Endothelial cell of umbilical vein (primary cell): ENCODE measurements at regions not wholly inside any gene's neighbourhood (a gene's known extent, or its start where the extent isn't known, plus 50 kb on each side); places are given as distances from the start of the nearest gene placed in this dataset.
"Not testable (repeated sequence)": the region's sequence is repeated elsewhere in the genome, so short reads cannot be mapped to it uniquely, and the experiment has no call there.

Experiments used
- BruUV-seq: library from RNA; stranded (reverse); fragments of 400-500 nt; replicated peaks from 2 replicates; lab custom pipeline; 2021; lab: Mats Ljungman, UMichigan
- CTCF ChIA-PET: fragments of 300-600, 350-600 bp; sonication (Branson Sonifier 250); formaldehyde crosslinking; loops from one replicate; lab custom pipeline; 2021; ENCODE audit warnings: antibody characterized with exemption, inconsistent platforms; lab: Charles Lee
- POLR2A ChIA-PET: fragments of 300-600, 350-600 bp; sonication (Branson Sonifier 250); formaldehyde crosslinking; loops from one replicate; lab custom pipeline; 2021; ENCODE audit warnings: antibody characterized with exemption, inconsistent platforms; lab: Charles Lee
- DNase-seq: peaks from one replicate; pipeline ENCODE4 v3.0.0-alpha.2; 2011; ENCODE audit warnings: low read depth, low spot score
- FAIRE-seq: peaks from 2 replicates; lab custom pipeline; 2011; peaks lifted over from hg19 to GRCh38; lab: Jason Lieb, UNC
- H2AFZ ChIP-seq: 2 replicates; pipeline ENCODE4 v1.6.0; 2012; ENCODE audit warnings: low read depth, low read length, control low read depth, inconsistent platforms
- H3K27ac ChIP-seq: 2 replicates; pipeline ENCODE4 v1.5.1; 2011; ENCODE audit warnings: low read depth, mild to moderate bottlenecking, control low read depth, low read length, moderate library complexity; ENCODE audit not compliant: insufficient read depth
- H3K27me3 ChIP-seq, 2 experiments: 2 replicates each; pipeline versions ENCODE4 v1.6.0 to v1.6.1; 2011; ENCODE audit warnings: low read length in 2 of 2, mixed read lengths in 1 of 2; ENCODE audit not compliant: control insufficient read depth in 2 of 2, insufficient read depth in 2 of 2
- H3K36me3 ChIP-seq, 2 experiments: 2 replicates in 1 of 2; 3 replicates in 1 of 2; pipeline ENCODE4 v1.5.1; 2011; ENCODE audit warnings: low read length in 2 of 2, mild to moderate bottlenecking in 1 of 2, moderate library complexity in 1 of 2; ENCODE audit not compliant: control insufficient read depth in 2 of 2, insufficient read depth in 2 of 2; ENCODE audit errors: extremely low read depth in 1 of 2
- H3K4me1 ChIP-seq: 3 replicates; pipeline ENCODE4 v1.5.1; 2011; ENCODE audit warnings: mild to moderate bottlenecking, low read length; ENCODE audit not compliant: control insufficient read depth, insufficient read depth; ENCODE audit errors: extremely low read depth
- H3K4me2 ChIP-seq: 2 replicates; pipeline ENCODE4 v1.6.1; 2011; ENCODE audit warnings: low read length, control low read depth, mixed read lengths; ENCODE audit not compliant: insufficient read depth
- H3K4me3 ChIP-seq, 3 experiments: fragments of 200-600 bp in 1 of 3; sonication (generic), shearing (Covaris generic) in 1 of 3; replicated peaks in 1 of 3; 2 replicates each; pipeline ENCODE4 v1.5.1; 2011 to 2016; ENCODE audit warnings: control low read depth in 3 of 3, low read length in 3 of 3, mild to moderate bottlenecking in 2 of 3, inconsistent platforms in 1 of 3, low read depth in 1 of 3, moderate library complexity in 1 of 3; ENCODE audit not compliant: insufficient read depth in 1 of 3
- H3K79me2 ChIP-seq: 2 replicates; pipeline ENCODE4 v1.6.0; 2012; ENCODE audit warnings: low read length, inconsistent platforms; ENCODE audit not compliant: control insufficient read depth, insufficient read depth
- H3K9ac ChIP-seq: replicated peaks from 2 replicates; pipeline ENCODE3; 2011; ENCODE audit warnings: low read length, control low read depth; ENCODE audit not compliant: insufficient read depth; ENCODE audit errors: extremely low read depth
- H3K9me1 ChIP-seq: replicated peaks from 3 replicates; pipeline ENCODE4 v1.6.0; 2011; ENCODE audit warnings: mild to moderate bottlenecking, low read length; ENCODE audit not compliant: control insufficient read depth, insufficient read depth; ENCODE audit errors: extremely low read depth
- H3K9me3 ChIP-seq: replicated peaks from 2 replicates; pipeline ENCODE4 v1.5.1; 2012; ENCODE audit warnings: low read length, inconsistent platforms; ENCODE audit not compliant: control insufficient read depth, insufficient read depth
- H4K20me1 ChIP-seq: replicated peaks from 2 replicates; pipeline ENCODE3; 2011; ENCODE audit warnings: mild to moderate bottlenecking, low read length; ENCODE audit not compliant: control insufficient read depth, insufficient read depth; ENCODE audit errors: extremely low read depth
- EZH2 ChIP-seq: IDR thresholded peaks from 2 replicates; pipeline ENCODE4 v1.6.1; 2012; ENCODE audit warnings: borderline replicate concordance, low read depth, mild to moderate bottlenecking, moderate library complexity, low read length, inconsistent platforms; ENCODE audit not compliant: severe bottlenecking
- FOS ChIP-seq: IDR thresholded peaks from 2 replicates; pipeline ENCODE4 v1.6.1; 2011; ENCODE audit warnings: mild to moderate bottlenecking, low read length, moderate library complexity, borderline replicate concordance; ENCODE audit not compliant: insufficient read depth
- GATA2 ChIP-seq: IDR thresholded peaks from 2 replicates; pipeline ENCODE4 v1.7.0; 2011; ENCODE audit warnings: low read depth, mild to moderate bottlenecking, moderate library complexity, mixed read lengths, low read length; ENCODE audit not compliant: insufficient read length, insufficient read depth
- JUN ChIP-seq: IDR thresholded peaks from 2 replicates; pipeline ENCODE4 v1.6.1; 2011; ENCODE audit warnings: borderline replicate concordance, low read depth; ENCODE audit not compliant: insufficient read length, insufficient read depth
- MYC ChIP-seq: IDR thresholded peaks from one replicate; pipeline ENCODE4 v1.6.1; 2011; ENCODE audit warnings: mild to moderate bottlenecking, low read depth, low read length
- POLR2A ChIP-seq: IDR thresholded peaks from 2 replicates; pipeline ENCODE4 v1.6.1; 2012; ENCODE audit warnings: low read depth, mild to moderate bottlenecking, control low read depth, low read length
- POLR2AphosphoS5 ChIP-seq: IDR thresholded peaks from 2 replicates; pipeline ENCODE4 v1.6.1; 2012; ENCODE audit warnings: low read depth, mild to moderate bottlenecking, control low read depth, low read length, moderate library complexity; ENCODE audit not compliant: insufficient read depth
- dilution Hi-C: fragments of 300-500 bp; cut with MboI; formaldehyde crosslinking; loops from one replicate; pipeline ENCODE4 v1.15.0; 2019; ENCODE audit warnings: low sequenced_read_pairs; ENCODE audit not compliant: extremely low pct_ligation_motif_present
- intact Hi-C: fragments of 100-400 bp; cut with micrococcal nuclease; formaldehyde crosslinking; loops from one replicate; pipeline ENCODE4 v1.10.0; 2022
- TF ChIP-seq, protein P1 (sequence below): IDR thresholded peaks from 2 replicates; pipeline ENCODE4 v1.6.1; 2011; ENCODE audit not compliant: insufficient read depth, insufficient read length
- TF ChIP-seq, protein P2 (sequence below), 2 donors: IDR thresholded peaks; 1 replicate in 1 of 2; 2 replicates in 1 of 2; pipeline ENCODE4 v1.5.1; 2011; ENCODE audit warnings: low read length in 2 of 2, mild to moderate bottlenecking in 2 of 2, moderate library complexity in 2 of 2, control low read depth in 1 of 2, inconsistent platforms in 1 of 2, low read depth in 1 of 2; ENCODE audit not compliant: insufficient read depth in 1 of 2; ENCODE audit errors: extremely low read depth in 1 of 2

GRCh38 chr2:15823459-15824396 lies 116.6 kb upstream of the MYCN start:
- Histone ChIP-seq H3K9me1 (no peaks in the 10 kb centered on the region), H3K4me3 (no peak overlapping the region), H3K27me3 (peaks cover 0 to 3% of the 10 kb centered on the region in 2 experiments), H3K27ac (no peak overlapping the region), H3K4me2 (no peak overlapping the region), H3K36me3 (no peaks in the 10 kb centered on the region), H3K9ac (no peak overlapping the region), H4K20me1 (no peaks in the 10 kb centered on the region), H3K79me2 (no peaks in the 10 kb centered on the region), H3K4me1 (no peaks in the 10 kb centered on the region), H2AFZ (no peak overlapping the region), H3K9me3 (no peaks in the 10 kb centered on the region)
- CTCF ChIA-PET: no interaction called here
- dilution Hi-C loops (no loop called here), intact Hi-C loops (no loop called here)
- POLR2A ChIA-PET: no interaction called here
- FAIRE-seq: no peak
- TF ChIP-seq POLR2AphosphoS5 (no peak), EZH2 (no peak), JUN (no peak), MYC (no peak), GATA2 (no peak), FOS (no peak), POLR2A (no peak)
- TF ChIP-seq, protein P1, sequence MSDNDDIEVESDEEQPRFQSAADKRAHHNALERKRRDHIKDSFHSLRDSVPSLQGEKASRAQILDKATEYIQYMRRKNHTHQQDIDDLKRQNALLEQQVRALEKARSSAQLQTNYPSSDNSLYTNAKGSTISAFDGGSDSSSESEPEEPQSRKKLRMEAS: no peak
- TF ChIP-seq, protein P2, sequence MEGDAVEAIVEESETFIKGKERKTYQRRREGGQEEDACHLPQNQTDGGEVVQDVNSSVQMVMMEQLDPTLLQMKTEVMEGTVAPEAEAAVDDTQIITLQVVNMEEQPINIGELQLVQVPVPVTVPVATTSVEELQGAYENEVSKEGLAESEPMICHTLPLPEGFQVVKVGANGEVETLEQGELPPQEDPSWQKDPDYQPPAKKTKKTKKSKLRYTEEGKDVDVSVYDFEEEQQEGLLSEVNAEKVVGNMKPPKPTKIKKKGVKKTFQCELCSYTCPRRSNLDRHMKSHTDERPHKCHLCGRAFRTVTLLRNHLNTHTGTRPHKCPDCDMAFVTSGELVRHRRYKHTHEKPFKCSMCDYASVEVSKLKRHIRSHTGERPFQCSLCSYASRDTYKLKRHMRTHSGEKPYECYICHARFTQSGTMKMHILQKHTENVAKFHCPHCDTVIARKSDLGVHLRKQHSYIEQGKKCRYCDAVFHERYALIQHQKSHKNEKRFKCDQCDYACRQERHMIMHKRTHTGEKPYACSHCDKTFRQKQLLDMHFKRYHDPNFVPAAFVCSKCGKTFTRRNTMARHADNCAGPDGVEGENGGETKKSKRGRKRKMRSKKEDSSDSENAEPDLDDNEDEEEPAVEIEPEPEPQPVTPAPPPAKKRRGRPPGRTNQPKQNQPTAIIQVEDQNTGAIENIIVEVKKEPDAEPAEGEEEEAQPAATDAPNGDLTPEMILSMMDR (IDR thresholded peaks at IDR 0.05; ENCODE audit: extremely low read depth in 1 of 2, insufficient read depth in 1 of 2, low read depth in 1 of 2, low read length in 2 of 2): no peak
- no peak for DNase-seq
- BruUV-seq: no TSS peak

GRCh38 chr2:15824467-15824866 lies 115.9 kb upstream of the MYCN start:
- DNase-seq, H3K9me3 ChIP-seq, intact Hi-C loops, BruUV-seq, H2AFZ ChIP-seq, dilution Hi-C loops, H3K36me3 ChIP-seq, H3K9ac ChIP-seq, CTCF ChIA-PET, H3K4me1 ChIP-seq, FAIRE-seq, H3K79me2 ChIP-seq, H3K4me3 ChIP-seq, H3K27me3 ChIP-seq, H4K20me1 ChIP-seq, H3K9me1 ChIP-seq, H3K4me2 ChIP-seq, H3K27ac ChIP-seq: not testable (repeated sequence)
- POLR2A ChIA-PET: interaction anchor here (0.5 kb wide), 1 partner anchor 36 kb away, joined by 4 read pairs; no protein-coding TSS in a partner anchor
